ENCODE measurements at regions not wholly inside any gene's neighbourhood (a gene's known extent, or its start where the extent isn't known, plus 50 kb on each side); places are given as distances from the start of the nearest gene placed in this dataset.
"Not testable (repeated sequence)": the region's sequence is repeated elsewhere in the genome, so short reads cannot be mapped to it uniquely, and the experiment has no call there.

DNA sequence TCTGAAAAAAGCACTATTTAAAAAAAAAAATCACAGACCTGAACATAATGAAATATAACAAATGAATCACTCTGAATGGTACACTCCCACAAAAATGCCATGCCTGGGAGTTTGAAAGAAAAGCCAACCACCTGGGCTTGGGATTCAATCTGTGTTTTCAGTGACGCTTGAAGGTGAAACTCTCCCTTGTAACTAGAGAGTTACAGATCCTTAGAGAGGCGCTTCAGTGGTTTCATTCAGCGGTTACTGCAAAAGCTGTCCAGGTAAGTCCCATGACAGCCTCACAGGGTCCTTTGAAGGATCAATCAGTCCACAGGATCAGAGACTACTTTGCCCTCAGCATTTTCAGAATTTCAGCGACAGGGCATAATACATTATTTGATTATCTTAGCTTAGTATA is 627.3 kb downstream of the IRS1 start:
- H3K4me3 ChIP-seq (ENCODE audit: control insufficient read depth, low read depth, low read length), result no peak overlapping the region
- DNase-seq (ENCODE audit: low read depth), result no peak
- TF ChIP-seq, protein P1, sequence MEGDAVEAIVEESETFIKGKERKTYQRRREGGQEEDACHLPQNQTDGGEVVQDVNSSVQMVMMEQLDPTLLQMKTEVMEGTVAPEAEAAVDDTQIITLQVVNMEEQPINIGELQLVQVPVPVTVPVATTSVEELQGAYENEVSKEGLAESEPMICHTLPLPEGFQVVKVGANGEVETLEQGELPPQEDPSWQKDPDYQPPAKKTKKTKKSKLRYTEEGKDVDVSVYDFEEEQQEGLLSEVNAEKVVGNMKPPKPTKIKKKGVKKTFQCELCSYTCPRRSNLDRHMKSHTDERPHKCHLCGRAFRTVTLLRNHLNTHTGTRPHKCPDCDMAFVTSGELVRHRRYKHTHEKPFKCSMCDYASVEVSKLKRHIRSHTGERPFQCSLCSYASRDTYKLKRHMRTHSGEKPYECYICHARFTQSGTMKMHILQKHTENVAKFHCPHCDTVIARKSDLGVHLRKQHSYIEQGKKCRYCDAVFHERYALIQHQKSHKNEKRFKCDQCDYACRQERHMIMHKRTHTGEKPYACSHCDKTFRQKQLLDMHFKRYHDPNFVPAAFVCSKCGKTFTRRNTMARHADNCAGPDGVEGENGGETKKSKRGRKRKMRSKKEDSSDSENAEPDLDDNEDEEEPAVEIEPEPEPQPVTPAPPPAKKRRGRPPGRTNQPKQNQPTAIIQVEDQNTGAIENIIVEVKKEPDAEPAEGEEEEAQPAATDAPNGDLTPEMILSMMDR (conservative IDR thresholded peaks at IDR 0.05; ENCODE audit: control insufficient read depth, insufficient read depth, low read depth, low read length), result no peak

DNA sequence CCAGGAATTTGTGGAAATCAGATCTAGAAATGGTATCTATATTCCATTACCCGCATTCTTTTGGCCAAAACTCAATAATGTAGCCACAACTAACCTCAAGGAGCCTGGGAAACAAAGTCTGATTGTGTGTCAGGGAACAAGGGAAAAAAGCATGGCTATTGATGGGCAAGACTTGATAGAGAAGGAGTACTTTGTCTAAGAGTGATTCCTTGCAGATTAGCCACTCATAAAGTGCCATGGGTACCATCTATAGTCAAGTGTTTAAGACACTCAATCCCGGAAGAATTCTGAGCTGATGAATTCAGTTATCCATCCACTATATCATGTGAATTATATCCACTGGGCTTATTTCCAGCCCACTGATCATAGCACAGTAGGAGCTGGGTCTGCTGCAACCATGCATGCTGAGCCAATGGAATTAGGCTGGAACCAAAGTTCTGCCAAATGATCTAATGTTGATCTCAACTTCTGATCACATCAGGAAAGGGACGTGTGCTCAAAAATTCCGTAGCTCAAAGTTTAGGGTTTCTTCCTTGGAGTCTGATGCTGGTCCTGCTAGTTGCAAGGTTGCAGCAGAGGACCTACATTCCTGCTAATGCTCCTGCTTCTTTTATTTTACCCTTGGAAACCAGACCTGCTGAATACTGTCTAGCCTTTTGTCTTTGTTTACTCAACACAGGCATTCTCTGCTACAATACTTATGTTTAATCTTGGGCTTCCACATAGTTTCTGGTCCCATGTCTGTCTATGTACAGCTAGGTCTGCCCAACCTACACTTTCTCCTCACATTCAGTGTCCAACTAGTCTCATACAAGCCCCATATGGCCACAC is 629.7 kb downstream of the IRS1 start:
- DNase-seq (ENCODE audit: low read depth), result no peak
- H3K4me3 ChIP-seq (ENCODE audit: control insufficient read depth, low read depth, low read length), result no peak overlapping the region
- TF ChIP-seq, protein P1 (conservative IDR thresholded peaks at IDR 0.05; ENCODE audit: control insufficient read depth, insufficient read depth, low read depth, low read length), result no peak

GRCh38 chr2:226168496-226169160 is 631.0 kb downstream of the IRS1 start:
- no peak overlapping the region for H3K4me3 ChIP-seq (ENCODE audit: control insufficient read depth, low read depth, low read length)
- TF ChIP-seq, protein P1 (conservative IDR thresholded peaks at IDR 0.05; ENCODE audit: control insufficient read depth, insufficient read depth, low read depth, low read length), result no peak
- DNase-seq (ENCODE audit: low read depth), result no peak

DNA sequence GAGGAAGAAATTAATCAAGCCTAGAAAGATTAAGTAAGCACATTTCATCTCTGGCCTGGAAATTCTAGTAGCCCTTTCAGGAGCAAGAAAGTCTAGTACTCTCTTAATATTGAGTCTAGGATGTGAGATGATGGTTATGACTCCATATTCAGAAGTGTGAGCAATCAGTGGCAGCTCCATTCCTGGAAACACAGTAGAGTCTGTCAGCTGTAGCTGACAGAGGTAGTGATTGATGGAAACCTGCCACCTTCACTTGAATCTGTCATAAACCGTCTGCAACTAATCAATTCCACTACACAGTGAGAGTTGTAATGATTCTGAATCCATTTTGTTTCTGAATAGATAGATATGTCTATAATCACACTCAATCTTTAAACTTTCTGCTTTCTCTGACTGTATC is 635.1 kb downstream of the IRS1 start:
- no peak overlapping the region for H3K4me3 ChIP-seq (ENCODE audit: control insufficient read depth, low read depth, low read length)
- no peak for DNase-seq (ENCODE audit: low read depth)
- TF ChIP-seq, protein P1 (conservative IDR thresholded peaks at IDR 0.05; ENCODE audit: control insufficient read depth, insufficient read depth, low read depth, low read length), result no peak

DNA sequence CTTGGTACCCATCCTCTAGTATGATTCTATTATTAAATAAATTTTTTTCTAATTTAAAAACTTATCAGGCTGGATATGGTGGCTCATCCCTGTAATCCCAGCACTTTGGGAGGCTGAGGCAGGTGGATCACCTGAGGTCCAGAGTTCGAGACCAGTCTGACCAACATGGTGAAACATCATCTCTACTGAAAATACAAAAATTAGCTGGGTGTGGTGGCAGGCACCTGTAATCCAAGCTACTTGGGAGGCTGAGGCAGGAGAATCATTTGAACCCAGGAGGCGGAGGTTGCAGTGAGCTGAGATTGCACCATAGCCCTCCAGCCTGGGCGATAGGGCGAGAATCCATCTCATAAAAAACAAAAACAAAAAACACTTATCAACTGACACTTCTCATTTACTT is 639.0 kb downstream of the IRS1 start:
- DNase-seq (ENCODE audit: low read depth); H3K4me3 ChIP-seq (ENCODE audit: control insufficient read depth, low read depth, low read length): not testable (repeated sequence)

GRCh38 chr2:226159875-226160479 is 639.6 kb downstream of the IRS1 start:
- H3K4me3 ChIP-seq (ENCODE audit: control insufficient read depth, low read depth, low read length), result no peak overlapping the region
- no peak for DNase-seq (ENCODE audit: low read depth)
- TF ChIP-seq, protein P1 (conservative IDR thresholded peaks at IDR 0.05; ENCODE audit: control insufficient read depth, insufficient read depth, low read depth, low read length), result no peak

DNA sequence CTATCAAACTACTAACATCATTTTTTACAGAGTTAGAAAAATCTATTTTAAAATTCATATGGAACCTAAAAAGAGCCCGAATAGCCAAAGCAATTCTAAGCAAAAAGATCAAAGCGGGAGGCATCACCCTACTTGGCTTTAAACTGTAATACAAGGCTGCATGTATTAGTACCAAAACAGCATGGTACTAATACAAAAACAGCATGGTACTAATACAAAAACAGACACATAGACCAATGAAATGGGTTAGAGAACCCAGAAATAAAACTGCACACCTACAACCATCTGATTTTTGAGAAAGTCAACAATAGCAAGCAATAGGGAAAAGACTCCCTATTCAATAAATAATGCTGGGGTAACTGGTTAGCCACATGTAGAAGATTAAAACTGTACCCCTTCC is 640.7 kb downstream of the IRS1 start:
- TF ChIP-seq, protein P1 (conservative IDR thresholded peaks at IDR 0.05; ENCODE audit: control insufficient read depth, insufficient read depth, low read depth, low read length), result no peak
- no peak for DNase-seq (ENCODE audit: low read depth)
- no peak overlapping the region for H3K4me3 ChIP-seq (ENCODE audit: control insufficient read depth, low read depth, low read length)
